H9 (cell line): ENCODE measurements at regions not wholly inside any gene's neighbourhood (a gene's known extent, or its start where the extent isn't known, plus 50 kb on each side); places are given as distances from the start of the nearest gene placed in this dataset.
"Not testable (repeated sequence)": the region's sequence is repeated elsewhere in the genome, so short reads cannot be mapped to it uniquely, and the experiment has no call there.

Experiments used
- DNase-seq: peaks from one replicate; pipeline ENCODE4 v3.0.0-alpha.2; 2017
- H2AFZ ChIP-seq: one replicate; pipeline ENCODE4 v1.6.1; 2013; ENCODE audit warnings: mild to moderate bottlenecking, low read length, control low read depth, moderate library complexity
- H2AK5ac ChIP-seq: 2 replicates; pipeline ENCODE4 v1.6.1; 2013; ENCODE audit warnings: low read length, control low read depth, mixed read lengths; ENCODE audit not compliant: insufficient read length
- H2BK120ac ChIP-seq: one replicate; pipeline ENCODE4 v1.6.1; 2013; ENCODE audit warnings: low read depth, mild to moderate bottlenecking, low read length, control low read depth, inconsistent platforms; ENCODE audit not compliant: poor library complexity, severe bottlenecking
- H2BK12ac ChIP-seq: 2 replicates; pipeline ENCODE4 v1.6.1; 2013; ENCODE audit warnings: low read length, control low read depth, mixed read lengths, low read depth; ENCODE audit not compliant: insufficient read length
- H2BK15ac ChIP-seq: 2 replicates; pipeline ENCODE4 v1.6.1; 2013; ENCODE audit warnings: low read depth, low read length, control low read depth
- H2BK20ac ChIP-seq: one replicate; pipeline ENCODE4 v1.6.1; 2013; ENCODE audit warnings: low read depth, mild to moderate bottlenecking, low read length, control low read depth, inconsistent platforms; ENCODE audit not compliant: poor library complexity, severe bottlenecking
- H2BK5ac ChIP-seq: 2 replicates; pipeline ENCODE4 v1.6.1; 2013; ENCODE audit warnings: low read length, control low read depth, mixed read lengths; ENCODE audit not compliant: insufficient read length
- H3K14ac ChIP-seq: 2 replicates; pipeline ENCODE4 v1.6.1; 2013; ENCODE audit warnings: low read length, control low read depth; ENCODE audit not compliant: insufficient read depth
- H3K18ac ChIP-seq: 2 replicates; pipeline ENCODE4 v1.6.1; 2013; ENCODE audit warnings: low read depth, mild to moderate bottlenecking, mixed read lengths, low read length, control low read depth; ENCODE audit not compliant: insufficient read length
- H3K23ac ChIP-seq: 2 replicates; pipeline ENCODE4 v1.6.1; 2013; ENCODE audit warnings: low read length, control low read depth, mixed read lengths, low read depth; ENCODE audit not compliant: insufficient read length
- H3K23me2 ChIP-seq: 2 replicates; pipeline ENCODE4 v1.6.1; 2013; ENCODE audit warnings: low read depth, mild to moderate bottlenecking, mixed read lengths, low read length, control low read depth; ENCODE audit not compliant: insufficient read length, poor library complexity, severe bottlenecking
- H3K27ac ChIP-seq: 2 replicates; pipeline ENCODE4 v1.5.1; 2013; ENCODE audit warnings: low read length, control low read depth, mixed read lengths, low read depth; ENCODE audit not compliant: insufficient read length
- H3K27me3 ChIP-seq: 2 replicates; pipeline ENCODE4 v1.6.1; 2013; ENCODE audit warnings: low read length, control low read depth, inconsistent platforms; ENCODE audit not compliant: insufficient read depth
- H3K4ac ChIP-seq: 2 replicates; pipeline ENCODE4 v1.6.1; 2013; ENCODE audit warnings: low read depth, mild to moderate bottlenecking, control low read depth, inconsistent platforms, low read length, moderate library complexity
- H3K4me1 ChIP-seq: 2 replicates; pipeline ENCODE4 v1.6.1; 2013; ENCODE audit warnings: low read length, control low read depth, inconsistent platforms; ENCODE audit not compliant: insufficient read depth
- H3K4me2 ChIP-seq: 2 replicates; pipeline ENCODE4 v1.6.1; 2013; ENCODE audit warnings: low read length, control low read depth, mixed read lengths; ENCODE audit not compliant: insufficient read length, insufficient read depth
- H3K56ac ChIP-seq: 2 replicates; pipeline ENCODE4 v1.6.1; 2013; ENCODE audit warnings: low read depth, mild to moderate bottlenecking, mixed read lengths, low read length, control low read depth; ENCODE audit not compliant: insufficient read length
- H3K79me1 ChIP-seq: 2 replicates; pipeline ENCODE4 v1.6.1; 2013; ENCODE audit warnings: low read depth, mild to moderate bottlenecking, moderate library complexity, low read length, control low read depth, inconsistent platforms; ENCODE audit not compliant: insufficient read depth, poor library complexity, severe bottlenecking
- H3K79me2 ChIP-seq: 2 replicates; pipeline ENCODE4 v1.6.1; 2013; ENCODE audit warnings: low read length, control low read depth, inconsistent platforms; ENCODE audit not compliant: insufficient read depth
- H3K9ac ChIP-seq: 2 replicates; pipeline ENCODE4 v1.6.1; 2013; ENCODE audit warnings: low read length, control low read depth, mixed read lengths; ENCODE audit not compliant: insufficient read length; ENCODE audit errors: extremely low read depth
- H3K9me3 ChIP-seq: one replicate; pipeline ENCODE4 v1.6.1; 2013; ENCODE audit warnings: low read depth, low read length, inconsistent platforms; ENCODE audit not compliant: control insufficient read depth
- H3T11ph ChIP-seq: one replicate; pipeline ENCODE4 v1.6.1; 2013; ENCODE audit warnings: mild to moderate bottlenecking, low read length, control low read depth, inconsistent platforms
- H4K20me1 ChIP-seq: one replicate; pipeline ENCODE4 v1.6.1; 2013; ENCODE audit not compliant: control insufficient read depth, insufficient read length, insufficient read depth
- H4K5ac ChIP-seq: 2 replicates; pipeline ENCODE4 v1.6.1; 2013; ENCODE audit warnings: low read depth, mild to moderate bottlenecking, mixed read lengths, low read length, control low read depth; ENCODE audit not compliant: insufficient read length
- H4K8ac ChIP-seq: replicated peaks from 2 replicates; pipeline ENCODE4 v1.6.1; 2013; ENCODE audit warnings: low read length, control low read depth, mixed read lengths, low read depth; ENCODE audit not compliant: insufficient read length
- H4K91ac ChIP-seq: 2 replicates; pipeline ENCODE4 v1.6.1; 2013; ENCODE audit warnings: low read depth, mild to moderate bottlenecking, moderate library complexity, mixed read lengths, low read length, control low read depth; ENCODE audit not compliant: insufficient read length
- H3K27ac Mint-ChIP-seq, 3 experiments: 2 replicates in 2 of 3; 3 replicates in 1 of 3; pipeline ENCODE4 v1.8.0; 2020 to 2021; ENCODE audit warnings: mixed read lengths in 3 of 3, mild to moderate bottlenecking in 1 of 3, moderate library complexity in 1 of 3
- H3K27me3 Mint-ChIP-seq: 2 replicates; pipeline ENCODE4 v1.8.0; 2021; ENCODE audit warnings: low read depth, mild to moderate bottlenecking, moderate library complexity, mixed read lengths
- H3K36me3 Mint-ChIP-seq, 3 experiments: 2 replicates in 2 of 3; 3 replicates in 1 of 3; pipeline ENCODE4 v1.8.0; 2020 to 2021; ENCODE audit warnings: low read depth in 3 of 3, mixed read lengths in 3 of 3; ENCODE audit not compliant: insufficient read depth in 1 of 3
- H3K4me1 Mint-ChIP-seq, 2 experiments: 2 replicates each; pipeline ENCODE4 v1.8.0; 2020; ENCODE audit warnings: mixed read lengths in 2 of 2
- H3K4me3 Mint-ChIP-seq, 2 experiments: 2 replicates in 1 of 2; 3 replicates in 1 of 2; pipeline ENCODE4 v1.8.0; 2020 to 2021; ENCODE audit warnings: mild to moderate bottlenecking in 2 of 2, mixed read lengths in 2 of 2, moderate library complexity in 1 of 2
- H3K9me3 Mint-ChIP-seq, 2 experiments: 2 replicates in 1 of 2; 3 replicates in 1 of 2; pipeline ENCODE4 v1.8.0; 2020; ENCODE audit warnings: mild to moderate bottlenecking in 2 of 2, mixed read lengths in 2 of 2, moderate library complexity in 1 of 2
- WGBS: extraction: QIAGEN DNeasy Blood & Tissue Kit; methylation state at CpG from one replicate; pipeline ENCODE4 v1.1.7; 2013; ENCODE audit warnings: missing lambda C conversion rate, low lambda C conversion rate, mixed read lengths; ENCODE audit not compliant: insufficient read length; ENCODE audit errors: extremely low coverage; 5-methylcytosine and 5-hydroxymethylcytosine counted together
- TF ChIP-seq, protein P1 (sequence below): fragments of 200-600 bp; sonication (generic); conservative IDR thresholded peaks from 3 replicates; pipeline ENCODE4 v1.8.0; 2021; ENCODE audit warnings: antibody characterized with exemption, mild to moderate bottlenecking

- peaks cover 2% of the 10 kb centered on the region for H3K27me3 Mint-ChIP-seq
- H3K27ac ChIP-seq, result no peak overlapping the region
- H3K56ac ChIP-seq, result no peak overlapping the region
- no peak overlapping the region for H3K9ac ChIP-seq
- no peak overlapping the region for H3K27ac Mint-ChIP-seq
- H2AK5ac ChIP-seq, result no peak overlapping the region
- H4K5ac ChIP-seq, result no peak overlapping the region
- H3K23me2 ChIP-seq, result no peaks in the 10 kb centered on the region
- H2BK15ac ChIP-seq, result no peak overlapping the region
- H2AFZ ChIP-seq, result no peak overlapping the region
- no peak overlapping the region for H2BK20ac ChIP-seq
- no peak overlapping the region for H2BK5ac ChIP-seq
- no peak overlapping the region for H2BK120ac ChIP-seq
- peaks cover 11 to 13% of the 10 kb centered on the region in 2 experiments for H3K4me1 Mint-ChIP-seq
- no peak overlapping the region for H3T11ph ChIP-seq
- no peaks in the 10 kb centered on the region for H3K36me3 Mint-ChIP-seq
- DNase-seq, result no peak
- H3K4me2 ChIP-seq, result no peak overlapping the region
- no peaks in the 10 kb centered on the region for H3K79me2 ChIP-seq
- no CpG with 5 or more reads among the region's 2 CpGs for WGBS
- H2BK12ac ChIP-seq, result no peak overlapping the region
- H4K8ac ChIP-seq, result no peak overlapping the region
- no peaks in the 10 kb centered on the region for H3K9me3 Mint-ChIP-seq
- no peaks in the 10 kb centered on the region for H3K27me3 ChIP-seq
- no peaks in the 10 kb centered on the region for H4K20me1 ChIP-seq
- no peak overlapping the region for H3K23ac ChIP-seq
- no peak overlapping the region for H3K4me3 Mint-ChIP-seq
- H4K91ac ChIP-seq, result no peak overlapping the region
- H3K14ac ChIP-seq, result no peak overlapping the region
- H3K79me1 ChIP-seq, result no peaks in the 10 kb centered on the region
- H3K4me1 ChIP-seq, result no peaks in the 10 kb centered on the region
- H3K4ac ChIP-seq, result no peak overlapping the region
- no peak overlapping the region for H3K18ac ChIP-seq
- H3K9me3 ChIP-seq, result no peaks in the 10 kb centered on the region
- TF ChIP-seq, protein P1, sequence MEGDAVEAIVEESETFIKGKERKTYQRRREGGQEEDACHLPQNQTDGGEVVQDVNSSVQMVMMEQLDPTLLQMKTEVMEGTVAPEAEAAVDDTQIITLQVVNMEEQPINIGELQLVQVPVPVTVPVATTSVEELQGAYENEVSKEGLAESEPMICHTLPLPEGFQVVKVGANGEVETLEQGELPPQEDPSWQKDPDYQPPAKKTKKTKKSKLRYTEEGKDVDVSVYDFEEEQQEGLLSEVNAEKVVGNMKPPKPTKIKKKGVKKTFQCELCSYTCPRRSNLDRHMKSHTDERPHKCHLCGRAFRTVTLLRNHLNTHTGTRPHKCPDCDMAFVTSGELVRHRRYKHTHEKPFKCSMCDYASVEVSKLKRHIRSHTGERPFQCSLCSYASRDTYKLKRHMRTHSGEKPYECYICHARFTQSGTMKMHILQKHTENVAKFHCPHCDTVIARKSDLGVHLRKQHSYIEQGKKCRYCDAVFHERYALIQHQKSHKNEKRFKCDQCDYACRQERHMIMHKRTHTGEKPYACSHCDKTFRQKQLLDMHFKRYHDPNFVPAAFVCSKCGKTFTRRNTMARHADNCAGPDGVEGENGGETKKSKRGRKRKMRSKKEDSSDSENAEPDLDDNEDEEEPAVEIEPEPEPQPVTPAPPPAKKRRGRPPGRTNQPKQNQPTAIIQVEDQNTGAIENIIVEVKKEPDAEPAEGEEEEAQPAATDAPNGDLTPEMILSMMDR, result no peak
These were observed 60.7 kb upstream of the PAK3 start for GRCh38 chrX:111035256-111035655.

GRCh38 chrX:111022998-111023397 is 73.0 kb upstream of the PAK3 start:
- not testable (repeated sequence) for H3T11ph ChIP-seq, H3K14ac ChIP-seq, H3K23ac ChIP-seq, H2BK5ac ChIP-seq, H2BK20ac ChIP-seq, H3K79me1 ChIP-seq, H3K27me3 Mint-ChIP-seq, H3K56ac ChIP-seq, H3K9me3 ChIP-seq, H3K27ac ChIP-seq, DNase-seq, H3K18ac ChIP-seq, H3K4me1 ChIP-seq, H2BK120ac ChIP-seq, H3K9ac ChIP-seq, H3K23me2 ChIP-seq, H3K4me2 ChIP-seq, H4K91ac ChIP-seq, H2BK12ac ChIP-seq, H3K4ac ChIP-seq, H3K27me3 ChIP-seq, H4K20me1 ChIP-seq, H3K79me2 ChIP-seq, H2BK15ac ChIP-seq, H3K27ac Mint-ChIP-seq, H4K5ac ChIP-seq, H2AFZ ChIP-seq, H3K4me3 Mint-ChIP-seq, H2AK5ac ChIP-seq, H4K8ac ChIP-seq
- WGBS, result no CpG with 5 or more reads among the region's 1 CpG
- Mint-ChIP-seq H3K4me1 (peaks cover 18 to 20% of the 10 kb centered on the region in 2 experiments), H3K9me3 (peaks cover 15 to 21% of the 10 kb centered on the region in 2 experiments; a peak in 4 of 5 replicates), H3K36me3 (peaks cover 0 to 38% (median 18%) of the 10 kb centered on the region in 3 experiments; a peak in 4 of 7 replicates)
